OCI-LY3 (cell line): ENCODE measurements at regions not wholly inside any gene's neighbourhood (a gene's known extent, or its start where the extent isn't known, plus 50 kb on each side); places are given as distances from the start of the nearest gene placed in this dataset.

Experiments used
- H2AFZ ChIP-seq: fragments of 200-600, 300-600 bp; shearing (Covaris generic); 2 replicates; pipeline ENCODE4 v1.6.0; 2014; ENCODE audit warnings: antibody characterized with exemption, low read depth, low read length
- H3K27ac ChIP-seq: fragments of 200-600, 300-600 bp; sonication (generic); 2 replicates; pipeline ENCODE4 v1.5.1; 2014; ENCODE audit warnings: mild to moderate bottlenecking, low read length, moderate library complexity, mixed read lengths
- H3K27me3 ChIP-seq: fragments of 200-600, 300-600 bp; sonication (generic); 2 replicates; pipeline ENCODE4 v1.6.1; 2014; ENCODE audit warnings: low read depth, low read length, mixed read lengths
- H3K36me3 ChIP-seq: fragments of 200-600, 300-600 bp; sonication (generic); replicated peaks from 2 replicates; pipeline ENCODE3; 2014; ENCODE audit warnings: low read depth, low read length, mixed read lengths
- H3K4me1 ChIP-seq: fragments of 300-600, 200-600 bp; sonication (generic); 2 replicates; pipeline ENCODE4 v1.6.1; 2014; ENCODE audit warnings: low read length, mixed read lengths
- H3K4me2 ChIP-seq: fragments of 200-600, 300-600 bp; sonication (generic); 2 replicates; pipeline ENCODE4 v1.6.1; 2014; ENCODE audit warnings: low read length, mixed read lengths
- H3K4me3 ChIP-seq: fragments of 300-600, 200-600 bp; sonication (generic); 2 replicates; pipeline ENCODE4 v1.5.1; 2014; ENCODE audit warnings: antibody characterized with exemption, mild to moderate bottlenecking, low read length, moderate library complexity
- H3K79me2 ChIP-seq: fragments of 300-600, 200-600 bp; shearing (Covaris generic); 2 replicates; pipeline ENCODE4 v1.6.1; 2014; ENCODE audit warnings: mild to moderate bottlenecking, low read length, mixed read lengths
- H3K9ac ChIP-seq: fragments of 300-600, 200-600 bp; shearing (Covaris generic); 2 replicates; pipeline ENCODE4 v1.6.0; 2014; ENCODE audit warnings: mild to moderate bottlenecking, low read length, moderate library complexity
- H3K9me3 ChIP-seq: fragments of 200-600, 300-600 bp; shearing (Covaris generic); 2 replicates; pipeline ENCODE4 v1.6.1; 2014; ENCODE audit warnings: low read length, mixed read lengths; ENCODE audit not compliant: insufficient read depth
- H4K20me1 ChIP-seq: fragments of 200-600, 300-600 bp; sonication (generic); 2 replicates; pipeline ENCODE4 v1.6.1; 2016; ENCODE audit warnings: low read length, mixed read lengths; ENCODE audit not compliant: insufficient read depth
- CTCF ChIP-seq: fragments of 200-600, 300-600 bp; sonication (generic); IDR thresholded peaks from 2 replicates; pipeline ENCODE4 v1.5.1; 2014; ENCODE audit warnings: antibody characterized with exemption, low read length, low read depth
- EZH2phosphoT487 ChIP-seq: fragments of 200-600 bp; shearing (Covaris generic); IDR thresholded peaks from 2 replicates; pipeline ENCODE4 v1.6.1; 2018; ENCODE audit warnings: antibody characterized with exemption, mixed run types, low read depth

GRCh38 chr6:33882154-33882553 is 78.4 kb upstream of the MLN start:
- TF ChIP-seq EZH2phosphoT487 (no peak), CTCF (no peak)
- H3K4me2 ChIP-seq, result no peak overlapping the region
- no peak overlapping the region for H2AFZ ChIP-seq
- no peak overlapping the region for H3K4me3 ChIP-seq
- no peaks in the 10 kb centered on the region for H3K36me3 ChIP-seq
- H3K27me3 ChIP-seq, result no peaks in the 10 kb centered on the region
- H3K79me2 ChIP-seq, result no peaks in the 10 kb centered on the region
- no peaks in the 10 kb centered on the region for H4K20me1 ChIP-seq
- H3K9me3 ChIP-seq, result no peaks in the 10 kb centered on the region
- no peak overlapping the region for H3K27ac ChIP-seq
- H3K4me1 ChIP-seq, result no peaks in the 10 kb centered on the region
- no peak overlapping the region for H3K9ac ChIP-seq

- Histone ChIP-seq H3K4me3 (no peak overlapping the region), H3K27ac (no peak overlapping the region), H4K20me1 (no peaks in the 10 kb centered on the region)
Observed at GRCh38 chr6:33880766-33881165, 77.0 kb upstream of the MLN start.

GRCh38 chr6:33880104-33880678 is 76.4 kb upstream of the MLN start:
- Histone ChIP-seq H3K27me3 (no peaks in the 10 kb centered on the region), H3K4me3 (no peak overlapping the region), H3K4me2 (no peak overlapping the region), H3K4me1 (no peaks in the 10 kb centered on the region), H3K9ac (no peak overlapping the region), H4K20me1 (no peaks in the 10 kb centered on the region), H3K79me2 (no peaks in the 10 kb centered on the region), H3K36me3 (no peaks in the 10 kb centered on the region), H3K9me3 (no peaks in the 10 kb centered on the region), H2AFZ (no peak overlapping the region), H3K27ac (no peak overlapping the region)
- TF ChIP-seq CTCF (no peak), EZH2phosphoT487 (no peak)

More at GRCh38 chr6:33880766-33881165, 77.0 kb upstream of the MLN start:
- Histone ChIP-seq H3K36me3 (no peaks in the 10 kb centered on the region), H2AFZ (no peak overlapping the region), H3K9me3 (no peaks in the 10 kb centered on the region), H3K9ac (no peak overlapping the region), H3K4me1 (no peaks in the 10 kb centered on the region), H3K27me3 (no peaks in the 10 kb centered on the region), H3K4me2 (no peak overlapping the region), H3K79me2 (no peaks in the 10 kb centered on the region)
- TF ChIP-seq CTCF, result no peak
- no peak for TF ChIP-seq EZH2phosphoT487

GRCh38 chr6:33878562-33878961 is 74.8 kb upstream of the MLN start:
- H3K9me3 ChIP-seq, result no peaks in the 10 kb centered on the region
- H3K4me1 ChIP-seq, result no peaks in the 10 kb centered on the region
- H4K20me1 ChIP-seq, result no peaks in the 10 kb centered on the region
- no peak overlapping the region for H2AFZ ChIP-seq
- H3K4me2 ChIP-seq, result no peak overlapping the region
- H3K27me3 ChIP-seq, result no peaks in the 10 kb centered on the region
- H3K79me2 ChIP-seq, result no peaks in the 10 kb centered on the region
- no peak overlapping the region for H3K9ac ChIP-seq
- TF ChIP-seq CTCF, result no peak
- no peak for TF ChIP-seq EZH2phosphoT487
- no peaks in the 10 kb centered on the region for H3K36me3 ChIP-seq
- no peak overlapping the region for H3K27ac ChIP-seq
- H3K4me3 ChIP-seq, result no peak overlapping the region
